ENCODE measurements at regions not wholly inside any gene's neighbourhood (a gene's known extent, or its start where the extent isn't known, plus 50 kb on each side); places are given as distances from the start of the nearest gene placed in this dataset.

GRCh38 chr7:120131096-120131839, 141.7 kb upstream of the KCND2 start:
- Histone ChIP-seq H3F3A (replicated peaks; ENCODE audit: low read depth) (no peaks in the 10 kb centered on the region), H2AFZ (no peak overlapping the region), H3K4me1 (ENCODE audit: insufficient read depth) (no peaks in the 10 kb centered on the region), H3K9me2 (ENCODE audit: insufficient read depth) (peaks cover 8% of the 10 kb centered on the region; the same call in 1 of the 2 replicates), H3K27ac (ENCODE audit: low read depth) (no peak overlapping the region), H3K79me2 (replicated peaks; ENCODE audit: insufficient read depth) (no peaks in the 10 kb centered on the region), H3K27me3 (ENCODE audit: insufficient read depth) (no peaks in the 10 kb centered on the region), H4K20me1 (replicated peaks; ENCODE audit: insufficient read depth) (no peaks in the 10 kb centered on the region), H3K4me3 (no peak overlapping the region), H3K4me2 (no peak overlapping the region), H3K36me3 (ENCODE audit: insufficient read depth) (no peaks in the 10 kb centered on the region)
- Mint-ChIP-seq H3K9me3 (peaks cover 3% of the 10 kb centered on the region; the same call in 2 of the 3 replicates), H3K27me3 (ENCODE audit: insufficient read depth, low read depth, poor library complexity) (no peaks in the 10 kb centered on the region), H3K27ac (no peak overlapping the region), H3K4me1 (no peaks in the 10 kb centered on the region), H3K36me3 (ENCODE audit: low read depth) (no peaks in the 10 kb centered on the region), H3K4me3 (no peak overlapping the region)
- DNase-seq (ENCODE audit: low spot score) (no peak), ATAC-seq (no peak)
- TF ChIP-seq ZNF462 (CRISPR knock-in tag; IDR thresholded peaks at IDR 0.05) (no peak), CREB1 (CRISPR knock-in tag; IDR thresholded peaks at IDR 0.05; ENCODE audit: low read depth) (no peak), ZNF331 (CRISPR knock-in tag; IDR thresholded peaks at IDR 0.05; ENCODE audit: low read depth) (no peak), NANOG (IDR thresholded peaks at IDR 0.05; ENCODE audit: borderline replicate concordance) (no peak), STAT1 (IDR thresholded peaks at IDR 0.05; ENCODE audit: unreplicated experiment) (no peak), ETS1 (IDR thresholded peaks at IDR 0.05) (no peak), POLR2AphosphoS5 (IDR thresholded peaks at IDR 0.05; ENCODE audit: low read depth) (no peak), ZNF114 (CRISPR knock-in tag; IDR thresholded peaks at IDR 0.05) (no peak), REST (IDR thresholded peaks at IDR 0.05; ENCODE audit: unreplicated experiment) (no peak), CTCF (conservative IDR thresholded peaks at IDR 0.05; ENCODE audit: low read depth in 2 of 2) (no peak), EZH2 (IDR thresholded peaks at IDR 0.05; ENCODE audit: low read depth, unreplicated experiment) (no peak), EZH2phosphoT487 (IDR thresholded peaks at IDR 0.05; ENCODE audit: unreplicated experiment) (no peak), JUNB (IDR thresholded peaks at IDR 0.05; ENCODE audit: unreplicated experiment) (no peak)

Measured in GM23338 (cell line).